HL-60 (cell line): ENCODE measurements at regions not wholly inside any gene's neighbourhood (a gene's known extent, or its start where the extent isn't known, plus 50 kb on each side); places are given as distances from the start of the nearest gene placed in this dataset.

Source experiments
- DNase-seq, 2 experiments: peaks; one replicate each; pipeline ENCODE4 v3.0.0-alpha.2; 2010 to 2020; ENCODE audit warnings: low read depth in 1 of 2, low spot score in 1 of 2
- H3K27ac ChIP-seq: fragments of 250-450 bp; sonication (Bioruptor Pico); replicated peaks from 2 replicates; pipeline ENCODE4 v1.5.1; 2020; ENCODE audit warnings: mild to moderate bottlenecking, moderate library complexity
- H3K27me3 ChIP-seq: fragments of 250-450 bp; sonication (Bioruptor Pico); 2 replicates; pipeline ENCODE4 v1.5.1; 2021; ENCODE audit warnings: mild to moderate bottlenecking, moderate library complexity; ENCODE audit not compliant: insufficient read depth, poor library complexity, severe bottlenecking
- H3K4me3 ChIP-seq: replicated peaks from 2 replicates; pipeline ENCODE4 v1.5.1; 2011; ENCODE audit warnings: mild to moderate bottlenecking, control low read depth, low read length; ENCODE audit not compliant: insufficient read depth
- GABPA ChIP-seq: IDR thresholded peaks from 2 replicates; pipeline ENCODE4 v1.6.1; 2012; ENCODE audit warnings: low read depth
- POLR2AphosphoS5 ChIP-seq: IDR thresholded peaks from 2 replicates; pipeline ENCODE4 v1.6.1; 2012; ENCODE audit warnings: low read depth
- SPI1 ChIP-seq: IDR thresholded peaks from 2 replicates; pipeline ENCODE4 v1.6.1; 2012; ENCODE audit warnings: low read depth, mild to moderate bottlenecking, borderline replicate concordance
- TF ChIP-seq, protein P1 (sequence below): IDR thresholded peaks from one replicate; pipeline ENCODE4 v1.5.1; 2011; ENCODE audit warnings: low read length, control low read depth, inconsistent platforms; ENCODE audit not compliant: insufficient read depth
- TF ChIP-seq, protein P2 (sequence below): IDR thresholded peaks from 2 replicates; pipeline ENCODE4 v1.6.1; 2012; ENCODE audit warnings: low read depth; ENCODE audit not compliant: insufficient replicate concordance

DNA sequence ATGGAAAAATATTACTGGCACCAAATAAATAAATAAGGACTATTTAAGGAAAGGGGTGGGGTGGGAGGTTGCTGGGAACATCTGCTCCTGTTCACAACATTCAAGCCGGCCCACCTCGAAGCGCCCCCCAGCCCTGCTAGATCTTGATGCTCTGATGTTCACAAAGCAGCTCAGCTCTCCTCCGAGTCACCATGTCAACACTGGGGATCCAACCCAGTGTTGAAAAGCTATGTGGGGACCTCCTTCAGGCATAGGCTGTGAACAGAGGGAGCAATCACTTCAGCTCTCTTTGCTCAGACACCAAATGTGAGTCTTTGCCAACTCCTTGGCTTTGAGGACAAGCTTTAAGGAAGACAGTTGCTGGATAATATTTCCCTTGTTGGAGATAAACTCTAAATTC lies 176.8 kb upstream of the NT5E start:
- H3K27me3 ChIP-seq = no peaks in the 10 kb centered on the region
- DNase-seq = no peak
- TF ChIP-seq, protein P1, sequence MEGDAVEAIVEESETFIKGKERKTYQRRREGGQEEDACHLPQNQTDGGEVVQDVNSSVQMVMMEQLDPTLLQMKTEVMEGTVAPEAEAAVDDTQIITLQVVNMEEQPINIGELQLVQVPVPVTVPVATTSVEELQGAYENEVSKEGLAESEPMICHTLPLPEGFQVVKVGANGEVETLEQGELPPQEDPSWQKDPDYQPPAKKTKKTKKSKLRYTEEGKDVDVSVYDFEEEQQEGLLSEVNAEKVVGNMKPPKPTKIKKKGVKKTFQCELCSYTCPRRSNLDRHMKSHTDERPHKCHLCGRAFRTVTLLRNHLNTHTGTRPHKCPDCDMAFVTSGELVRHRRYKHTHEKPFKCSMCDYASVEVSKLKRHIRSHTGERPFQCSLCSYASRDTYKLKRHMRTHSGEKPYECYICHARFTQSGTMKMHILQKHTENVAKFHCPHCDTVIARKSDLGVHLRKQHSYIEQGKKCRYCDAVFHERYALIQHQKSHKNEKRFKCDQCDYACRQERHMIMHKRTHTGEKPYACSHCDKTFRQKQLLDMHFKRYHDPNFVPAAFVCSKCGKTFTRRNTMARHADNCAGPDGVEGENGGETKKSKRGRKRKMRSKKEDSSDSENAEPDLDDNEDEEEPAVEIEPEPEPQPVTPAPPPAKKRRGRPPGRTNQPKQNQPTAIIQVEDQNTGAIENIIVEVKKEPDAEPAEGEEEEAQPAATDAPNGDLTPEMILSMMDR = no peak
- TF ChIP-seq, protein P2, sequence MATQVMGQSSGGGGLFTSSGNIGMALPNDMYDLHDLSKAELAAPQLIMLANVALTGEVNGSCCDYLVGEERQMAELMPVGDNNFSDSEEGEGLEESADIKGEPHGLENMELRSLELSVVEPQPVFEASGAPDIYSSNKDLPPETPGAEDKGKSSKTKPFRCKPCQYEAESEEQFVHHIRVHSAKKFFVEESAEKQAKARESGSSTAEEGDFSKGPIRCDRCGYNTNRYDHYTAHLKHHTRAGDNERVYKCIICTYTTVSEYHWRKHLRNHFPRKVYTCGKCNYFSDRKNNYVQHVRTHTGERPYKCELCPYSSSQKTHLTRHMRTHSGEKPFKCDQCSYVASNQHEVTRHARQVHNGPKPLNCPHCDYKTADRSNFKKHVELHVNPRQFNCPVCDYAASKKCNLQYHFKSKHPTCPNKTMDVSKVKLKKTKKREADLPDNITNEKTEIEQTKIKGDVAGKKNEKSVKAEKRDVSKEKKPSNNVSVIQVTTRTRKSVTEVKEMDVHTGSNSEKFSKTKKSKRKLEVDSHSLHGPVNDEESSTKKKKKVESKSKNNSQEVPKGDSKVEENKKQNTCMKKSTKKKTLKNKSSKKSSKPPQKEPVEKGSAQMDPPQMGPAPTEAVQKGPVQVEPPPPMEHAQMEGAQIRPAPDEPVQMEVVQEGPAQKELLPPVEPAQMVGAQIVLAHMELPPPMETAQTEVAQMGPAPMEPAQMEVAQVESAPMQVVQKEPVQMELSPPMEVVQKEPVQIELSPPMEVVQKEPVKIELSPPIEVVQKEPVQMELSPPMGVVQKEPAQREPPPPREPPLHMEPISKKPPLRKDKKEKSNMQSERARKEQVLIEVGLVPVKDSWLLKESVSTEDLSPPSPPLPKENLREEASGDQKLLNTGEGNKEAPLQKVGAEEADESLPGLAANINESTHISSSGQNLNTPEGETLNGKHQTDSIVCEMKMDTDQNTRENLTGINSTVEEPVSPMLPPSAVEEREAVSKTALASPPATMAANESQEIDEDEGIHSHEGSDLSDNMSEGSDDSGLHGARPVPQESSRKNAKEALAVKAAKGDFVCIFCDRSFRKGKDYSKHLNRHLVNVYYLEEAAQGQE = no peak
- TF ChIP-seq POLR2AphosphoS5 = no peak
- TF ChIP-seq SPI1 = no peak
- no peak for TF ChIP-seq GABPA
- H3K4me3 ChIP-seq = no peak overlapping the region
- H3K27ac ChIP-seq = no peak overlapping the region

DNA sequence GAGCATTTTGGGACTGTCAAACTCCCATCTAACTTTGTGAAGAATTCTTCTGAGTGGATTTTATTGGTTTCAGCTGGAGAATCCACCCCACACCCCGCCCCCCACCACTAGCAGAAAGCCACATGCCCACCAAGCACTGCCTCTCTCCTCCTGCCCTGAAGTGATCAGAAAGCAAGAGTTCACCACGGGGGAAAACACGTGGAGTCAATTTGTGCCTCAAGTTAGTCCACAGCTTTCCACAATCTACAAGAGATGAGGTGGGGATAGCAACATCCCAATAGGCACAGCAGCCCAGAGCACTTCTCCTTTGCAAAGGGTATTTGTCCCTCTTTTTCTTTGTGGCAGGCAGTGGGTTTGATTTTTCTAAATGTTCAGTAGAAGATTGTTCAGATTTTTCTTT lies 177.3 kb upstream of the NT5E start:
- H3K4me3 ChIP-seq = no peak overlapping the region
- H3K27me3 ChIP-seq = no peaks in the 10 kb centered on the region
- H3K27ac ChIP-seq = no peak overlapping the region
- no peak for DNase-seq
- TF ChIP-seq, protein P2 = no peak
- TF ChIP-seq, protein P1 = no peak
- no peak for TF ChIP-seq GABPA
- no peak for TF ChIP-seq POLR2AphosphoS5
- no peak for TF ChIP-seq SPI1

DNA sequence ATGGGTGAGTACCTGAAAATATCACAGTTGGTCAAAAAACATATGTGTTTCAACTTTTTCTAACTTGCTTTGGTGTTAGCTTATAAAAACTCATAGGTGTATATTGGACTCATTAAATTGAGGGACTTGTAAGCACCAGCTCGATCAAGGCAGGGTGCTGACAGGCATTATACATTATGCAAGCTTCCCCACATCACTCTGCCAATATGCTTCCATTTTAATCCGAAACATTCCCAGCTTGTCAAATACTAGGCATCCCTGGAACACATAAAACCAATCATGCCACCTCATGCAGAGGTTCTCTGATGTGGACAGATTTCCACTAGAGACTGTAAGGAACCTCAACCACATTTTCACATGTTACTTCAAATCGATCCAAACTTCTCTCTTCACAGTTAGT lies 187.3 kb upstream of the NT5E start:
- peaks cover 3% of the 10 kb centered on the region for H3K27me3 ChIP-seq
- no peak overlapping the region for H3K27ac ChIP-seq
- TF ChIP-seq POLR2AphosphoS5 (no peak), SPI1 (no peak), GABPA (no peak)
- TF ChIP-seq, protein P2 = no peak
- TF ChIP-seq, protein P1 = no peak
- no peak overlapping the region for H3K4me3 ChIP-seq
- no peak for DNase-seq
